IMR-90 (cell line): ENCODE measurements at regions not wholly inside any gene's neighbourhood (a gene's known extent, or its start where the extent isn't known, plus 50 kb on each side); places are given as distances from the start of the nearest gene placed in this dataset.

Source experiments
- ATAC-seq: fragments of 200-7000 bp; cut with Tn5 transposase; 2 replicates; pipeline ENCODE4 v1.9.1; 2020; ENCODE audit warnings: low read depth, mild to moderate bottlenecking, moderate library complexity
- BruUV-seq: library from RNA; stranded (reverse); fragments of 400-500 nt; replicated peaks from 2 replicates; lab custom pipeline; 2021; lab: Mats Ljungman, UMichigan
- CTCF ChIA-PET: fragments of 300-600 bp; formaldehyde crosslinking; extraction: SDS; loops from one replicate; lab custom pipeline; 2021; ENCODE audit warnings: antibody characterized with exemption; lab: Yijun Ruan, JAX
- POLR2A ChIA-PET: fragments of 300-600 bp; sonication (Branson Sonifier 250); formaldehyde crosslinking; loops from one replicate; lab custom pipeline; 2022; ENCODE audit warnings: antibody characterized with exemption; ENCODE audit not compliant: unreplicated experiment; lab: Charles Lee
- DNase-seq: peaks from one replicate; pipeline ENCODE4 v3.0.0; 2013
- H2AFZ ChIP-seq: replicated peaks from 2 replicates; pipeline ENCODE3; 2013; ENCODE audit warnings: low read length, mild to moderate bottlenecking; ENCODE audit not compliant: poor library complexity
- H2AK5ac ChIP-seq: 2 replicates; pipeline ENCODE4 v1.6.1; 2013; ENCODE audit warnings: low read depth, low read length, inconsistent platforms
- H2AK9ac ChIP-seq: replicated peaks from 2 replicates; pipeline ENCODE3; 2013; ENCODE audit warnings: mild to moderate bottlenecking, low read depth, low read length, moderate library complexity; ENCODE audit not compliant: poor library complexity
- H2BK120ac ChIP-seq: 2 replicates; pipeline ENCODE4 v1.6.1; 2013; ENCODE audit warnings: low read depth, low read length, inconsistent platforms
- H2BK15ac ChIP-seq: 3 replicates; pipeline ENCODE4 v1.6.1; 2013; ENCODE audit warnings: low read depth, low read length, inconsistent platforms
- H2BK20ac ChIP-seq: 2 replicates; pipeline ENCODE4 v1.6.1; 2013; ENCODE audit warnings: low read depth, mild to moderate bottlenecking, inconsistent platforms, low read length, moderate library complexity
- H2BK5ac ChIP-seq: 2 replicates; pipeline ENCODE4 v1.6.1; 2013; ENCODE audit warnings: mild to moderate bottlenecking, low read depth, low read length, inconsistent platforms; ENCODE audit not compliant: poor library complexity, severe bottlenecking
- H3K14ac ChIP-seq: replicated peaks from 2 replicates; pipeline ENCODE4 v1.6.1; 2013; ENCODE audit warnings: low read depth, low read length, inconsistent platforms
- H3K18ac ChIP-seq: 2 replicates; pipeline ENCODE4 v1.6.1; 2013; ENCODE audit warnings: low read depth, low read length, control low read depth
- H3K23ac ChIP-seq: 2 replicates; pipeline ENCODE4 v1.6.1; 2013; ENCODE audit warnings: low read depth, low read length, inconsistent platforms
- H3K27ac ChIP-seq: 2 replicates; pipeline ENCODE4 v1.5.1; 2013; ENCODE audit warnings: mild to moderate bottlenecking, control low read depth, low read length; ENCODE audit not compliant: insufficient read depth
- H3K27me3 ChIP-seq: 2 replicates; pipeline ENCODE4 v1.6.1; 2013; ENCODE audit warnings: low read length; ENCODE audit not compliant: control insufficient read depth, insufficient read depth
- H3K36me3 ChIP-seq: 2 replicates; pipeline ENCODE4 v1.6.1; 2013; ENCODE audit warnings: low read length, mixed read lengths; ENCODE audit not compliant: control insufficient read depth, insufficient read depth
- H3K4ac ChIP-seq: 2 replicates; pipeline ENCODE4 v1.6.1; 2013; ENCODE audit warnings: low read depth, low read length, inconsistent platforms
- H3K4me1 ChIP-seq: 2 replicates; pipeline ENCODE4 v1.6.1; 2013; ENCODE audit warnings: low read length, mixed read lengths; ENCODE audit not compliant: control insufficient read depth, insufficient read depth
- H3K4me2 ChIP-seq: 2 replicates; pipeline ENCODE4 v1.6.1; 2013; ENCODE audit warnings: low read depth, mild to moderate bottlenecking, control low read depth, low read length, moderate library complexity
- H3K4me3 ChIP-seq: 2 replicates; pipeline ENCODE4 v1.5.1; 2013; ENCODE audit warnings: low read depth, mild to moderate bottlenecking, control low read depth, low read length, moderate library complexity; ENCODE audit not compliant: insufficient read depth
- H3K56ac ChIP-seq: 2 replicates; pipeline ENCODE4 v1.6.1; 2013; ENCODE audit warnings: low read length, inconsistent platforms; ENCODE audit not compliant: insufficient read depth; ENCODE audit errors: extremely low read depth
- H3K79me1 ChIP-seq, 2 experiments: 2 replicates each; pipeline ENCODE4 v1.6.1; 2013; ENCODE audit warnings: low read length in 2 of 2, inconsistent platforms in 1 of 2, low read depth in 1 of 2
- H3K9ac ChIP-seq: 2 replicates; pipeline ENCODE4 v1.6.1; 2013; ENCODE audit warnings: low read depth, low read length, control low read depth
- H3K9me1 ChIP-seq: 2 replicates; pipeline ENCODE4 v1.6.1; 2013; ENCODE audit warnings: low read length, inconsistent platforms; ENCODE audit not compliant: insufficient read depth
- H3K9me3 ChIP-seq: 2 replicates; pipeline ENCODE4 v1.6.1; 2013; ENCODE audit warnings: low read length; ENCODE audit not compliant: control insufficient read depth, insufficient read depth
- H4K20me1 ChIP-seq: 2 replicates; pipeline ENCODE4 v1.6.1; 2013; ENCODE audit warnings: low read length, inconsistent platforms; ENCODE audit not compliant: insufficient read depth
- H4K5ac ChIP-seq: 2 replicates; pipeline ENCODE4 v1.6.1; 2013; ENCODE audit warnings: mild to moderate bottlenecking, low read depth, low read length, control low read depth
- H4K8ac ChIP-seq, 2 experiments: 2 replicates each; pipeline ENCODE4 v1.6.1; 2013; ENCODE audit warnings: low read depth in 2 of 2, low read length in 2 of 2, control low read depth in 1 of 2, inconsistent platforms in 1 of 2
- H4K91ac ChIP-seq: 2 replicates; pipeline ENCODE4 v1.6.1; 2013; ENCODE audit warnings: low read depth, low read length, inconsistent platforms; ENCODE audit not compliant: insufficient read depth
- BHLHE40 ChIP-seq: fragments of 150-350 bp; IDR thresholded peaks from 2 replicates; pipeline ENCODE4 v1.6.1; 2016; ENCODE audit warnings: mild to moderate bottlenecking, low read depth, low read length
- CTCF ChIP-seq: conservative IDR thresholded peaks from 2 replicates; pipeline ENCODE4 v1.5.1; 2012; ENCODE audit warnings: mild to moderate bottlenecking, low read depth, low read length, improper control_type of control experiment
- MAFK ChIP-seq: IDR thresholded peaks from 2 replicates; pipeline ENCODE4 v1.6.1; 2012; ENCODE audit warnings: low read depth, low read length, improper control_type of control experiment
- NFE2L2 ChIP-seq: fragments of 150-350 bp; IDR thresholded peaks from 2 replicates; pipeline ENCODE4 v1.6.1; 2016; ENCODE audit warnings: low read depth, mild to moderate bottlenecking, low read length
- POLR2A ChIP-seq: IDR thresholded peaks from 2 replicates; pipeline ENCODE4 v1.6.1; 2012; ENCODE audit warnings: mild to moderate bottlenecking, low read depth, low read length
- RAD21 ChIP-seq: IDR thresholded peaks from 2 replicates; pipeline ENCODE4 v1.6.1; 2012; ENCODE audit warnings: low read length, improper control_type of control experiment
- RFX5 ChIP-seq: IDR thresholded peaks from 2 replicates; pipeline ENCODE4 v1.8.0; 2012; ENCODE audit warnings: low read depth, mild to moderate bottlenecking, low read length, moderate library complexity
- SMC3 ChIP-seq: fragments of 150-350 bp; IDR thresholded peaks from 2 replicates; pipeline ENCODE4 v1.6.1; 2016; ENCODE audit warnings: low read depth, mild to moderate bottlenecking, antibody characterized with exemption, low read length, moderate library complexity
- WGBS, 2 experiments: methylation state at CpG; one replicate each; pipeline versions ENCODE4 v1.1.5 to v1.1.7; 2013; ENCODE audit warnings: missing lambda C conversion rate in 2 of 2; ENCODE audit not compliant: insufficient read length in 1 of 2; ENCODE audit errors: extremely low coverage in 2 of 2; 5-methylcytosine and 5-hydroxymethylcytosine counted together
- dilution Hi-C: fragments of 300-500 bp; cut with HindIII; formaldehyde crosslinking; loops from one replicate; pipeline ENCODE4 v1.14.3; 2018; ENCODE audit warnings: low sequenced_read_pairs; ENCODE audit not compliant: unreplicated experiment
- in situ Hi-C: fragments of 300-500 bp; cut with MboI; formaldehyde crosslinking; loops from 3 replicates; pipeline ENCODE4 v1.14.3; 2019; ENCODE audit warnings: low sequenced_read_pairs, inconsistent platforms, mixed read lengths
- intact Hi-C: fragments of 100-400 bp; cut with micrococcal nuclease; formaldehyde crosslinking; loops from 2 replicates; pipeline ENCODE4 v1.10.0; 2022
- TF ChIP-seq, protein P1 (sequence below): fragments of 150-350 bp; IDR thresholded peaks from 2 replicates; pipeline ENCODE4 v1.6.1; 2017; ENCODE audit warnings: mild to moderate bottlenecking, antibody characterized with exemption, low read length, low read depth
- TF ChIP-seq, protein P2 (sequence below): fragments of 150-350 bp; IDR thresholded peaks from 2 replicates; pipeline ENCODE4 v1.6.1; 2016; ENCODE audit warnings: low read depth, mild to moderate bottlenecking, low read length, moderate library complexity, borderline replicate concordance

DNA sequence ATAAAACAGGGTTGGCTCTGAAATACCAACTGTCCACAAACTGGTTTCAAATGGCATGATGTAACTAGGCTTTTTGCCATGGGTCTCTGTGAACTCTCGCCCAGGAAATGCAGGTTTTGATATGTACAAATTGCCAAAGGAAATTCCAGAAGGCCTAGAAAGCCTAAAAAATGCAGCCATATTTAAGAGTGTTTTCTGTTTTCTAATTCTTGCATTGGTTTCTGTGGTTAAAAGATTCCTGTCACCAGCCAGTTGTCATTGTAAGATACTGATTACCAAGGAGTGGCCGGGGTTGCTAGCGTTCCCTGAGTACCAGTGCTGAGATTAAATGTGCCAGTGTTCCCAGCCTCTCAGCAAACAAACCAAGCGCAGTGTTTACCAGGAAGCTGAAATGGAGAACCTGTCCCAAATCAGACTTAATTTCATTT, 53.9 kb upstream of the SORBS2 start:
- no peak overlapping the region for H3K9ac ChIP-seq
- CTCF ChIA-PET: no interaction called here

More for the DNA sequence above, 53.9 kb upstream of the SORBS2 start:
- Histone ChIP-seq H2BK20ac (no peak overlapping the region), H4K5ac (no peak overlapping the region), H3K27ac (no peak overlapping the region), H4K20me1 (no peaks in the 10 kb centered on the region), H4K8ac (no peak overlapping the region), H2AK5ac (no peak overlapping the region), H3K36me3 (no peaks in the 10 kb centered on the region), H2BK15ac (no peak overlapping the region), H2AK9ac (no peak overlapping the region), H3K14ac (no peak overlapping the region), H2BK120ac (no peak overlapping the region), H3K56ac (no peak overlapping the region), H3K4me2 (no peak overlapping the region), H3K23ac (no peak overlapping the region), H3K79me1 (no peaks in the 10 kb centered on the region), H2AFZ (no peak overlapping the region), H3K9me1 (no peaks in the 10 kb centered on the region), H2BK5ac (no peak overlapping the region), H3K18ac (no peak overlapping the region), H3K9me3 (no peaks in the 10 kb centered on the region), H3K4ac (no peak overlapping the region), H3K27me3 (peaks cover 28% of the 10 kb centered on the region), H3K4me1 (peaks cover 4% of the 10 kb centered on the region; the same call in 1 of the 2 replicates), H3K4me3 (no peak overlapping the region), H4K91ac (no peak overlapping the region)
- dilution Hi-C loops (no loop called here), in situ Hi-C loops (no loop called here), intact Hi-C loops (no loop called here)
- POLR2A ChIA-PET: no interaction called here
- ATAC-seq (no peak; the same call in 1 of the 2 replicates), DNase-seq (peak; percentile 44)
- no TSS peak for BruUV-seq
- WGBS, 2 experiments: 50% methylated on average over 1 of the region's 4 CpGs; no CpG with 5 or more reads in 1 of the 2 experiments
- TF ChIP-seq SMC3: no peak
- TF ChIP-seq, protein P1, sequence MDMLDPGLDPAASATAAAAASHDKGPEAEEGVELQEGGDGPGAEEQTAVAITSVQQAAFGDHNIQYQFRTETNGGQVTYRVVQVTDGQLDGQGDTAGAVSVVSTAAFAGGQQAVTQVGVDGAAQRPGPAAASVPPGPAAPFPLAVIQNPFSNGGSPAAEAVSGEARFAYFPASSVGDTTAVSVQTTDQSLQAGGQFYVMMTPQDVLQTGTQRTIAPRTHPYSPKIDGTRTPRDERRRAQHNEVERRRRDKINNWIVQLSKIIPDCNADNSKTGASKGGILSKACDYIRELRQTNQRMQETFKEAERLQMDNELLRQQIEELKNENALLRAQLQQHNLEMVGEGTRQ: no peak
- no peak for TF ChIP-seq POLR2A
- no peak for TF ChIP-seq RFX5
- no peak for TF ChIP-seq CTCF
- TF ChIP-seq RAD21: no peak
- no peak for TF ChIP-seq NFE2L2
- TF ChIP-seq, protein P2, sequence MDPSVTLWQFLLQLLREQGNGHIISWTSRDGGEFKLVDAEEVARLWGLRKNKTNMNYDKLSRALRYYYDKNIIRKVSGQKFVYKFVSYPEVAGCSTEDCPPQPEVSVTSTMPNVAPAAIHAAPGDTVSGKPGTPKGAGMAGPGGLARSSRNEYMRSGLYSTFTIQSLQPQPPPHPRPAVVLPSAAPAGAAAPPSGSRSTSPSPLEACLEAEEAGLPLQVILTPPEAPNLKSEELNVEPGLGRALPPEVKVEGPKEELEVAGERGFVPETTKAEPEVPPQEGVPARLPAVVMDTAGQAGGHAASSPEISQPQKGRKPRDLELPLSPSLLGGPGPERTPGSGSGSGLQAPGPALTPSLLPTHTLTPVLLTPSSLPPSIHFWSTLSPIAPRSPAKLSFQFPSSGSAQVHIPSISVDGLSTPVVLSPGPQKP: no peak
- TF ChIP-seq MAFK: no peak
- TF ChIP-seq BHLHE40: no peak
